ENCODE measurements at regions not wholly inside any gene's neighbourhood (a gene's known extent, or its start where the extent isn't known, plus 50 kb on each side); places are given as distances from the start of the nearest gene placed in this dataset.

DNA sequence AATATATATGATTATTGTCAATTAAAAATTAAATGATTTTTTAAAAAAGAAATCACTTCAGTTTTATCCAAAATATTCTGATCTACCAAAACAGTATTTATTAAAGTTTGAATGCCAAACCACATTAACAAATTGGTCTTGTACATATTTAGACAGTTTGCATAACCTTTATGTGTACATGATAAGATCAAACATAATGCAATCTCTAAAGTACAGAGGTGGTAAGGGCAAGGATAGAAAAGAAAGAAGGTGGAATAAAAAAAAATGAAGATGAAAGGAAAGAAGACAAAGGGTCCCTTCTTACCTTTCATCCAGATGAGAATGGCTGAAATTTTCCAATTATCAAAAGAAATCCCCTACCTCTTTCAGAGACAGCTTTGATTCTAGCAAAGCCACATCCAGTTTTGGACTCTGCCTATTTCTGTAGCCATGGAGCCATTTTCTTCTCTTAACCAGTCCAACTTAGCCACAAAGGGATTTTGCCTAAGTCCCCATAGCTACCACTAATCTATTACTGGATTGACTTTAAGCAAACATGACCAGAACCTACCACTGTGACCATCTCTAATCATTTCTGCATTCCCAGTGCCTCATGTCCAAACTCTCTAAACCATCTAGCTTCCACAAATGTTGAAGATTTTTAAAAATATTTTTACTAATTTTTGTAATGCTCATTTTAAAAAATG is 133.3 kb upstream of the TRPM3 start:
- TF ChIP-seq FOXP2 (optimal IDR thresholded peaks at IDR 0.05; ENCODE audit: borderline replicate concordance, extremely low read depth, extremely low read length, insufficient read depth) (no peak), POLR2AphosphoS5 (IDR thresholded peaks at IDR 0.05; ENCODE audit: low read depth, low read length) (no peak), TAF1 (IDR thresholded peaks at IDR 0.05; ENCODE audit: borderline replicate concordance, insufficient read depth, low read length) (no peak), SIN3A (IDR thresholded peaks at IDR 0.05; ENCODE audit: borderline replicate concordance, insufficient read depth, low read length) (no peak)
- TF ChIP-seq, protein P1, sequence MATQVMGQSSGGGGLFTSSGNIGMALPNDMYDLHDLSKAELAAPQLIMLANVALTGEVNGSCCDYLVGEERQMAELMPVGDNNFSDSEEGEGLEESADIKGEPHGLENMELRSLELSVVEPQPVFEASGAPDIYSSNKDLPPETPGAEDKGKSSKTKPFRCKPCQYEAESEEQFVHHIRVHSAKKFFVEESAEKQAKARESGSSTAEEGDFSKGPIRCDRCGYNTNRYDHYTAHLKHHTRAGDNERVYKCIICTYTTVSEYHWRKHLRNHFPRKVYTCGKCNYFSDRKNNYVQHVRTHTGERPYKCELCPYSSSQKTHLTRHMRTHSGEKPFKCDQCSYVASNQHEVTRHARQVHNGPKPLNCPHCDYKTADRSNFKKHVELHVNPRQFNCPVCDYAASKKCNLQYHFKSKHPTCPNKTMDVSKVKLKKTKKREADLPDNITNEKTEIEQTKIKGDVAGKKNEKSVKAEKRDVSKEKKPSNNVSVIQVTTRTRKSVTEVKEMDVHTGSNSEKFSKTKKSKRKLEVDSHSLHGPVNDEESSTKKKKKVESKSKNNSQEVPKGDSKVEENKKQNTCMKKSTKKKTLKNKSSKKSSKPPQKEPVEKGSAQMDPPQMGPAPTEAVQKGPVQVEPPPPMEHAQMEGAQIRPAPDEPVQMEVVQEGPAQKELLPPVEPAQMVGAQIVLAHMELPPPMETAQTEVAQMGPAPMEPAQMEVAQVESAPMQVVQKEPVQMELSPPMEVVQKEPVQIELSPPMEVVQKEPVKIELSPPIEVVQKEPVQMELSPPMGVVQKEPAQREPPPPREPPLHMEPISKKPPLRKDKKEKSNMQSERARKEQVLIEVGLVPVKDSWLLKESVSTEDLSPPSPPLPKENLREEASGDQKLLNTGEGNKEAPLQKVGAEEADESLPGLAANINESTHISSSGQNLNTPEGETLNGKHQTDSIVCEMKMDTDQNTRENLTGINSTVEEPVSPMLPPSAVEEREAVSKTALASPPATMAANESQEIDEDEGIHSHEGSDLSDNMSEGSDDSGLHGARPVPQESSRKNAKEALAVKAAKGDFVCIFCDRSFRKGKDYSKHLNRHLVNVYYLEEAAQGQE (IDR thresholded peaks at IDR 0.05; ENCODE audit: insufficient read depth in 1 of 2, low read depth in 2 of 2, low read length in 2 of 2), result no peak

DNA sequence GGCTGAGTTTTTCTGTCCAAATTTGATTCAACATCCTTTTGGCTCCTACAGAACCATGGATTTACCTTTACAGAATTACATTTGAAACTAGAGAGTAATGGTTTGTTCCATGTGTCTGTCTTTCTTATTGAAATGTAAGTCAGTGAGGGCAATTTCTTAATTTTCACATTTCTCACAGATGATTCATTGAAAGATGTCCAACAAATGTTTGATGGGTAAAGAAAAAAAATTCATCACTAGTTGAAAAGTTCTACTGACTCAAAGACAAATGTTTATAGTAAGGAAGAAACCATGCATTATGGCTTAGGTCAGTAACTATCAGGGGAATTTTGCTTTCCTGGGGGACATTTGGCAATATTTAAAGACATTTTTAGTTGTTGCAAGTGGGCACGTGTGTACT is 131.6 kb upstream of the TRPM3 start:
- TF ChIP-seq, protein P1 (IDR thresholded peaks at IDR 0.05; ENCODE audit: insufficient read depth in 1 of 2, low read depth in 2 of 2, low read length in 2 of 2), result no peak
- TF ChIP-seq POLR2AphosphoS5 (IDR thresholded peaks at IDR 0.05; ENCODE audit: low read depth, low read length) (no peak), FOXP2 (optimal IDR thresholded peaks at IDR 0.05; ENCODE audit: borderline replicate concordance, extremely low read depth, extremely low read length, insufficient read depth) (no peak), SIN3A (IDR thresholded peaks at IDR 0.05; ENCODE audit: borderline replicate concordance, insufficient read depth, low read length) (no peak), TAF1 (IDR thresholded peaks at IDR 0.05; ENCODE audit: borderline replicate concordance, insufficient read depth, low read length) (no peak)

DNA sequence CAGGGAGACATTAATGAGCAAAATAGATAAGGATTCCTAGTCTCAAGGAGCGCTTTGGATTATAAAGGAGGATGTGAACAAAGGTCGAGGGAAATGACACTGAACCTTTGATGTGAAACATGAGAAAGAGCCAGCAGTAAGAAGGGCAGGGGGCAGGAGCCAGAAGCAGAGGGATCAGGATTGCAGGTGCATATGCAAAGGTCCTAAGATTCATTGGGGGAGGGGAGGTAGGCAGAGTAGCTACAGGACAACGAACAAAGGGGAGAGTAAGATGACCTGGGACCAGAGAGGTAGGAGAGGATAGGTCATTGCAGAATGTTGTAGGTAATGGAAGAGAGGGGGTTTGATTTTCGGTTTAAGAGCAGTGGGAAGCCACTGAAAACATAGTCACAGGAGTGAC is 129.2 kb upstream of the TRPM3 start:
- TF ChIP-seq, protein P1 (IDR thresholded peaks at IDR 0.05; ENCODE audit: insufficient read depth in 1 of 2, low read depth in 2 of 2, low read length in 2 of 2), result no peak
- no peak for TF ChIP-seq SIN3A (IDR thresholded peaks at IDR 0.05; ENCODE audit: borderline replicate concordance, insufficient read depth, low read length)
- TF ChIP-seq POLR2AphosphoS5 (IDR thresholded peaks at IDR 0.05; ENCODE audit: low read depth, low read length), result no peak
- TF ChIP-seq FOXP2 (optimal IDR thresholded peaks at IDR 0.05; ENCODE audit: borderline replicate concordance, extremely low read depth, extremely low read length, insufficient read depth), result no peak
- TF ChIP-seq TAF1 (IDR thresholded peaks at IDR 0.05; ENCODE audit: borderline replicate concordance, insufficient read depth, low read length), result no peak

DNA sequence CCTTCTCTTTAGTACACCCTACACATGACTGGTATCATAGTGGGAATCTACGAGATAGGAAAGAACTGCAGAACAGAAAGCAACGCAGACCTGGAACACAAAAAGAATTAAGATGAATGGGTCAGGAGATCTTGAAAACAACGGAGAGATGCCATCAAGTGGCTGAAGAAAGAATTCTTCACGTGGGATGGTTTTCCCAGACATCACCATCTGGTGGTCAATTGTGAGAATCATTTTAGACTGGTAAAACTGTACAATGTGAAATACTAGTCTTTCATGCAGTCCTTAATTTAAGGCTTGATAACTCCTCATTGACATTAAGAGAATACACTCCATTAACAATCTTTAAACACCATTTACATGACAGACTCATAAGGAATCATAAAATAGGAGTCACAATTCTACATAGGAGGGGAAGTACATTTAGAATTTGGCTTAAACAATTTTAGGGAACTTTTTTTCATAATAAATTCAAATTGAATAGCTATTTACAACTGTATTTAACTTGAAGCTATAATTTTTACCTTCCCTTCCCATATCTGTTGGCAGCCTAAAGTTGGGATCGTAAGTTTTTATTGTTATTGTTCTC is 128.4 kb upstream of the TRPM3 start:
- no peak for TF ChIP-seq POLR2AphosphoS5 (IDR thresholded peaks at IDR 0.05; ENCODE audit: low read depth, low read length)
- no peak for TF ChIP-seq SIN3A (IDR thresholded peaks at IDR 0.05; ENCODE audit: borderline replicate concordance, insufficient read depth, low read length)
- no peak for TF ChIP-seq TAF1 (IDR thresholded peaks at IDR 0.05; ENCODE audit: borderline replicate concordance, insufficient read depth, low read length)
- TF ChIP-seq FOXP2 (optimal IDR thresholded peaks at IDR 0.05; ENCODE audit: borderline replicate concordance, extremely low read depth, extremely low read length, insufficient read depth), result no peak
- TF ChIP-seq, protein P1 (IDR thresholded peaks at IDR 0.05; ENCODE audit: insufficient read depth in 1 of 2, low read depth in 2 of 2, low read length in 2 of 2), result no peak

All from PFSK-1 (cell line).